ENCODE measurements at regions not wholly inside any gene's neighbourhood (a gene's known extent, or its start where the extent isn't known, plus 50 kb on each side); places are given as distances from the start of the nearest gene placed in this dataset.
A peak's percentile ranks its signal among the peaks of the same experiment; 100 is the strongest.

DNA sequence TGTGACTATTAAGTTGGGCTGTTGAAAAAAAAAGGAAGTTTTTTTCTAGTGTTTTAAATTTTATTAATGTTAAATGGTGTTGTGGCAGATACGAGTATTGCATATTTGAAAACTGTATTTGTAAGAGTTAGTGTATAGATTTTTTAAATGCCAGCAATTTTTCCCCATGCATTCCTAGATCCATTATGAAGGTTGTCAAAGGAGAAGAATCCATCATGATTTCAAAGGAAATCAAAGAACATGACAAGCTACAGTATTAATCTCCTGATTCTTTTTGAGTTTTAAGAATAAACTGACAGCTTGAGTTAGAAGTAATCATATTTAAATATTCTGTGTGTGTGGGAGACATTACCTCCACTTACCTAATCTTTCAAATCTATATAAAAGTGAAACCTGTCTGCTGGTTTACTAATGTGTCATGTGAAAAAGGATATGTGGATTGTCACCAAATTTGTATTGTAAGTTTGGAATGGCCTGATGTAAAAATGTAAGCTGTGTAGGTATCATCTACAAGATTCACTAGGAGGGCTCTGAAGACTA lies 111.0 kb upstream of the HS3ST5 start:
- Histone ChIP-seq H3K79me2 (ENCODE audit: insufficient read depth, low read length) (no peaks in the 10 kb centered on the region), H3K4me2 (ENCODE audit: low read length) (no peak overlapping the region), H3K27ac (ENCODE audit: low read depth, low read length) (no peak overlapping the region), H3K9me3 (ENCODE audit: control insufficient read depth in 1 of 2, insufficient read depth in 1 of 2, low read depth in 1 of 2, low read length in 2 of 2) (no peaks in the 10 kb centered on the region), H3K36me3 (ENCODE audit: control insufficient read depth in 1 of 2, insufficient read depth in 2 of 2, low read length in 2 of 2) (no peaks in the 10 kb centered on the region), H3K9me2 (ENCODE audit: insufficient read depth) (no peaks in the 10 kb centered on the region), H3K4me1 (ENCODE audit: control insufficient read depth in 1 of 2, insufficient read depth in 2 of 2, low read length in 2 of 2) (no peaks in the 10 kb centered on the region), H3K9ac (ENCODE audit: low read length) (no peak overlapping the region), H2AFZ (ENCODE audit: low read depth, low read length, poor library complexity, severe bottlenecking) (no peak overlapping the region), H4K20me1 (ENCODE audit: insufficient read depth) (no peaks in the 10 kb centered on the region), H3K4me3 (replicated peaks in 1 of 2; ENCODE audit: low read depth in 1 of 2, low read length in 2 of 2) (no peak overlapping the region), H3K27me3 (ENCODE audit: insufficient read depth, low read length) (peaks cover 18% of the 10 kb centered on the region)
- intact Hi-C loops (cut with micrococcal nuclease): no loop called here
- BruUV-seq (replicated peaks): no TSS peak
- DNase-seq (ENCODE audit: low read depth, low spot score) (no peak), ATAC-seq (no peak)
- RAD21 ChIA-PET (ENCODE audit: low non-redundant PET in 1 of 2, low total read pairs in 2 of 2, uncharacterized antibody in 2 of 2, unreplicated experiment in 2 of 2): no interaction called here
- no peak for TF ChIP-seq ZNF274 (IDR thresholded peaks at IDR 0.05; ENCODE audit: low read depth, low read length)
- TF ChIP-seq, protein P1, sequence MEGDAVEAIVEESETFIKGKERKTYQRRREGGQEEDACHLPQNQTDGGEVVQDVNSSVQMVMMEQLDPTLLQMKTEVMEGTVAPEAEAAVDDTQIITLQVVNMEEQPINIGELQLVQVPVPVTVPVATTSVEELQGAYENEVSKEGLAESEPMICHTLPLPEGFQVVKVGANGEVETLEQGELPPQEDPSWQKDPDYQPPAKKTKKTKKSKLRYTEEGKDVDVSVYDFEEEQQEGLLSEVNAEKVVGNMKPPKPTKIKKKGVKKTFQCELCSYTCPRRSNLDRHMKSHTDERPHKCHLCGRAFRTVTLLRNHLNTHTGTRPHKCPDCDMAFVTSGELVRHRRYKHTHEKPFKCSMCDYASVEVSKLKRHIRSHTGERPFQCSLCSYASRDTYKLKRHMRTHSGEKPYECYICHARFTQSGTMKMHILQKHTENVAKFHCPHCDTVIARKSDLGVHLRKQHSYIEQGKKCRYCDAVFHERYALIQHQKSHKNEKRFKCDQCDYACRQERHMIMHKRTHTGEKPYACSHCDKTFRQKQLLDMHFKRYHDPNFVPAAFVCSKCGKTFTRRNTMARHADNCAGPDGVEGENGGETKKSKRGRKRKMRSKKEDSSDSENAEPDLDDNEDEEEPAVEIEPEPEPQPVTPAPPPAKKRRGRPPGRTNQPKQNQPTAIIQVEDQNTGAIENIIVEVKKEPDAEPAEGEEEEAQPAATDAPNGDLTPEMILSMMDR (IDR thresholded peaks at IDR 0.05 in 2 of 3, conservative IDR thresholded peaks at IDR 0.05 in 1 of 3; ENCODE audit: borderline replicate concordance in 1 of 3, insufficient read depth in 1 of 3, low read depth in 2 of 3, low read length in 2 of 3): peak in 1 of 3 experiments; percentile 5; a peak in 1 of 6 replicates
- CTCF ChIA-PET: no interaction called here
- POLR2A ChIA-PET: no interaction called here

- Histone ChIP-seq H3K27ac (ENCODE audit: low read depth, low read length) (no peak overlapping the region), H3K4me2 (ENCODE audit: low read length) (no peak overlapping the region), H3K9me3 (ENCODE audit: control insufficient read depth in 1 of 2, insufficient read depth in 1 of 2, low read depth in 1 of 2, low read length in 2 of 2) (no peaks in the 10 kb centered on the region), H3K4me1 (ENCODE audit: control insufficient read depth in 1 of 2, insufficient read depth in 2 of 2, low read length in 2 of 2) (no peaks in the 10 kb centered on the region), H3K36me3 (ENCODE audit: control insufficient read depth in 1 of 2, insufficient read depth in 2 of 2, low read length in 2 of 2) (no peaks in the 10 kb centered on the region), H3K27me3 (ENCODE audit: insufficient read depth, low read length) (peaks cover 17% of the 10 kb centered on the region; the same call in 1 of the 2 replicates), H3K9me2 (ENCODE audit: insufficient read depth) (no peaks in the 10 kb centered on the region), H4K20me1 (ENCODE audit: insufficient read depth) (no peaks in the 10 kb centered on the region), H3K4me3 (replicated peaks in 1 of 2; ENCODE audit: low read depth in 1 of 2, low read length in 2 of 2) (no peak overlapping the region), H3K79me2 (ENCODE audit: insufficient read depth, low read length) (no peaks in the 10 kb centered on the region), H2AFZ (ENCODE audit: low read depth, low read length, poor library complexity, severe bottlenecking) (no peak overlapping the region), H3K9ac (ENCODE audit: low read length) (no peak overlapping the region)
- ChIA-PET RAD21 (ENCODE audit: low non-redundant PET in 1 of 2, low total read pairs in 2 of 2, uncharacterized antibody in 2 of 2, unreplicated experiment in 2 of 2) (no interaction called here), CTCF (no interaction called here), POLR2A (no interaction called here)
- DNase-seq (ENCODE audit: low read depth, low spot score) (no peak), ATAC-seq (0 out of 2 replicates have a peak, but pooled peaks have one; percentile 14)
- intact Hi-C loops (cut with micrococcal nuclease): no loop called here
- BruUV-seq (replicated peaks): no TSS peak
- no peak for TF ChIP-seq CBX3 (IDR thresholded peaks at IDR 0.05; ENCODE audit: low read depth)
- TF ChIP-seq EGR1 (IDR thresholded peaks at IDR 0.05; ENCODE audit: low read depth): no peak
- TF ChIP-seq, protein P1 (IDR thresholded peaks at IDR 0.05 in 2 of 3, conservative IDR thresholded peaks at IDR 0.05 in 1 of 3; ENCODE audit: borderline replicate concordance in 1 of 3, insufficient read depth in 1 of 3, low read depth in 2 of 3, low read length in 2 of 3): no peak
- no peak for TF ChIP-seq FOSL1 (IDR thresholded peaks at IDR 0.05; ENCODE audit: low read depth)
- no peak for TF ChIP-seq ATF3 (IDR thresholded peaks at IDR 0.05)
- no peak for TF ChIP-seq CEBPB (IDR thresholded peaks at IDR 0.05; ENCODE audit: low read depth)
- no peak for TF ChIP-seq TCF7L2 (IDR thresholded peaks at IDR 0.05; ENCODE audit: borderline replicate concordance, extremely low read depth, insufficient read depth, insufficient read length)
- TF ChIP-seq POLR2AphosphoS5 (IDR thresholded peaks at IDR 0.05; ENCODE audit: low read depth, low read length): no peak
- TF ChIP-seq REST (IDR thresholded peaks at IDR 0.05; ENCODE audit: low read depth): no peak
These were observed 110.1 kb upstream of the HS3ST5 start for GRCh38 chr6:114452785-114453401.
